PC-9 (cell line): ENCODE measurements at regions not wholly inside any gene's neighbourhood (a gene's known extent, or its start where the extent isn't known, plus 50 kb on each side); places are given as distances from the start of the nearest gene placed in this dataset.
A peak's percentile ranks its signal among the peaks of the same experiment; 100 is the strongest.

Source experiments
- BruUV-seq: library from RNA; stranded (reverse); fragments of 400-500 nt; replicated peaks from 2 replicates; lab custom pipeline; 2021; lab: Mats Ljungman, UMichigan
- CTCF ChIA-PET: fragments of 300-600 bp; sonication (Branson Sonifier 250); formaldehyde crosslinking; loops from one replicate; lab custom pipeline; 2022; ENCODE audit warnings: antibody characterized with exemption; lab: Charles Lee
- POLR2A ChIA-PET: fragments of 300-600 bp; sonication (Branson Sonifier 250); formaldehyde crosslinking; loops from one replicate; lab custom pipeline; 2022; ENCODE audit warnings: antibody characterized with exemption; ENCODE audit not compliant: unreplicated experiment; lab: Charles Lee
- DNase-seq, 2 experiments: peaks; one replicate each; pipeline versions ENCODE4 v3.0.0 to v3.0.0-alpha.2; 2015 to 2022; ENCODE audit warnings: mixed read lengths in 1 of 2
- H2AFZ ChIP-seq: fragments of 200-600 bp; sonication (generic); 2 replicates; pipeline ENCODE4 v1.8.1; 2017; ENCODE audit warnings: antibody characterized with exemption
- H3F3A ChIP-seq: fragments of 200-600 bp; sonication (generic); 2 replicates; pipeline ENCODE4 v1.8.1; 2017; ENCODE audit warnings: antibody characterized with exemption, mild to moderate bottlenecking, low read depth; ENCODE audit not compliant: insufficient read depth
- H3K27ac ChIP-seq: fragments of 200-600 bp; sonication (generic); 2 replicates; pipeline ENCODE4 v1.6.1; 2016; ENCODE audit warnings: mixed run types
- H3K27me3 ChIP-seq: fragments of 200-600 bp; sonication (generic); 2 replicates; pipeline ENCODE4 v1.6.1; 2016; ENCODE audit warnings: low read depth, mixed run types; ENCODE audit not compliant: insufficient read depth
- H3K36me3 ChIP-seq: fragments of 200-600 bp; sonication (generic); 2 replicates; pipeline ENCODE4 v1.6.1; 2016; ENCODE audit warnings: low read depth, mixed run types
- H3K4me1 ChIP-seq: fragments of 200-600 bp; sonication (generic); replicated peaks from 2 replicates; pipeline ENCODE4 v1.6.1; 2016; ENCODE audit warnings: mixed run types; ENCODE audit not compliant: insufficient read depth
- H3K4me2 ChIP-seq: fragments of 200-600 bp; sonication (generic); 2 replicates; pipeline ENCODE4 v1.6.1; 2017; ENCODE audit warnings: mixed run types
- H3K4me3 ChIP-seq: fragments of 200-600 bp; sonication (generic); 2 replicates; pipeline ENCODE4 v1.6.1; 2016; ENCODE audit warnings: mixed run types
- H3K79me2 ChIP-seq: fragments of 200-600 bp; sonication (generic); 2 replicates; pipeline ENCODE4 v1.6.1; 2017; ENCODE audit warnings: low read depth, mixed run types
- H3K9me2 ChIP-seq: fragments of 200-600 bp; sonication (generic); 2 replicates; pipeline ENCODE4 v1.8.1; 2017; ENCODE audit warnings: mild to moderate bottlenecking; ENCODE audit not compliant: insufficient read depth
- H3K9me3 ChIP-seq: fragments of 200-600 bp; sonication (generic); 2 replicates; pipeline ENCODE4 v1.8.1; 2016; ENCODE audit warnings: low read depth; ENCODE audit not compliant: insufficient read depth
- H4K20me1 ChIP-seq: fragments of 200-600 bp; sonication (generic); 2 replicates; pipeline ENCODE4 v1.8.1; 2017; ENCODE audit not compliant: insufficient read depth
- CTCF ChIP-seq: fragments of 200-600 bp; sonication (generic); conservative IDR thresholded peaks from 2 replicates; pipeline ENCODE4 v1.6.1; 2017; ENCODE audit warnings: mixed run types, antibody characterized with exemption, mild to moderate bottlenecking, moderate library complexity
- EZH2 ChIP-seq: fragments of 200-600 bp; sonication (generic); IDR thresholded peaks from 2 replicates; pipeline ENCODE4 v1.8.0; 2017; ENCODE audit warnings: antibody characterized with exemption, low read depth
- intact Hi-C: fragments of 100-400 bp; cut with micrococcal nuclease; formaldehyde crosslinking; loops from one replicate; pipeline ENCODE4 v1.10.0; 2022; ENCODE audit not compliant: unreplicated experiment

- no peak overlapping the region for H3K27ac ChIP-seq
- no peaks in the 10 kb centered on the region for H4K20me1 ChIP-seq
- H2AFZ ChIP-seq = no peak overlapping the region
- intact Hi-C loops = no loop called here
- no peak overlapping the region for H3K4me3 ChIP-seq
- H3K27me3 ChIP-seq = no peaks in the 10 kb centered on the region
- peaks cover 11% of the 10 kb centered on the region; the same call in 1 of the 2 replicates for H3F3A ChIP-seq
- DNase-seq = no peak
- H3K9me3 ChIP-seq = peaks cover 9% of the 10 kb centered on the region; the same call in 1 of the 2 replicates
- no TSS peak for BruUV-seq
- no peak for TF ChIP-seq EZH2
- no peak for TF ChIP-seq CTCF
- no peaks in the 10 kb centered on the region for H3K36me3 ChIP-seq
- H3K9me2 ChIP-seq = no peaks in the 10 kb centered on the region
- H3K4me2 ChIP-seq = no peak overlapping the region
- ChIA-PET CTCF (no interaction called here), POLR2A (no interaction called here)
- no peaks in the 10 kb centered on the region for H3K79me2 ChIP-seq
- peaks cover 33% of the 10 kb centered on the region for H3K4me1 ChIP-seq
Measured at GRCh38 chr2:215874418-215874817, 138.9 kb downstream of the MREG start.

GRCh38 chr2:215870986-215871385, 142.4 kb downstream of the MREG start:
- no peaks in the 10 kb centered on the region for H3K9me3 ChIP-seq
- ChIA-PET POLR2A (no interaction called here), CTCF (interaction anchor here (0.6 kb wide), 1 partner anchor 20 kb away, joined by 3 read pairs; no protein-coding TSS in a partner anchor)
- no peaks in the 10 kb centered on the region for H3K36me3 ChIP-seq
- no peaks in the 10 kb centered on the region for H3K9me2 ChIP-seq
- H3F3A ChIP-seq = no peaks in the 10 kb centered on the region
- H3K27ac ChIP-seq = peak overlapping the region; percentile 74
- H2AFZ ChIP-seq = no peak overlapping the region
- no peak overlapping the region for H3K4me2 ChIP-seq
- H3K4me3 ChIP-seq = no peak overlapping the region
- intact Hi-C loops = no loop called here
- H3K27me3 ChIP-seq = no peaks in the 10 kb centered on the region
- no peaks in the 10 kb centered on the region for H4K20me1 ChIP-seq
- no peak for DNase-seq
- peaks cover 17% of the 10 kb centered on the region for H3K4me1 ChIP-seq
- TF ChIP-seq EZH2 (no peak), CTCF (peak; percentile 65)
- H3K79me2 ChIP-seq = no peaks in the 10 kb centered on the region
- BruUV-seq = no TSS peak

GRCh38 chr2:215870088-215870490, 143.3 kb downstream of the MREG start:
- peak overlapping the region; percentile 27; the same call in 1 of the 2 replicates for H2AFZ ChIP-seq
- H3K9me2 ChIP-seq = no peaks in the 10 kb centered on the region
- no peak overlapping the region; the same call in 1 of the 2 replicates for H3K4me2 ChIP-seq
- H3K36me3 ChIP-seq = no peaks in the 10 kb centered on the region
- intact Hi-C loops = no loop called here
- ChIA-PET POLR2A (no interaction called here), CTCF (no interaction called here)
- BruUV-seq = no TSS peak
- H3K9me3 ChIP-seq = no peaks in the 10 kb centered on the region
- H4K20me1 ChIP-seq = no peaks in the 10 kb centered on the region
- no peak overlapping the region for H3K4me3 ChIP-seq
- peak; percentile 38 to 66 for DNase-seq
- H3K27me3 ChIP-seq = no peaks in the 10 kb centered on the region
- H3F3A ChIP-seq = no peaks in the 10 kb centered on the region
- no peaks in the 10 kb centered on the region for H3K79me2 ChIP-seq
- peaks cover 17% of the 10 kb centered on the region for H3K4me1 ChIP-seq
- TF ChIP-seq CTCF (no peak), EZH2 (no peak)
- H3K27ac ChIP-seq = peak overlapping the region; percentile 74
